Activated T-helper 2 cell treated with anti-CD3 and anti-CD28 coated beads, Interferon-gamma antibody, Interleukin-2, Interleukin-4, amounts not matched to agents 10 μg/mL and 5 μg/mL and 100 μg/mL, durations not matched to agents 14 hours and 24 hours and 36 hours (primary cell): ENCODE measurements at regions not wholly inside any gene's neighbourhood (a gene's known extent, or its start where the extent isn't known, plus 50 kb on each side); places are given as distances from the start of the nearest gene placed in this dataset.
"Not testable (repeated sequence)": the region's sequence is repeated elsewhere in the genome, so short reads cannot be mapped to it uniquely, and the experiment has no call there.

Source experiments
- DNase-seq: peaks from one replicate; pipeline ENCODE4 v3.0.0; 2021; ENCODE audit warnings: low spot score
- H3K27ac Mint-ChIP-seq: one replicate; pipeline ENCODE4 v1.8.0; 2021; ENCODE audit warnings: mixed read lengths
- H3K27me3 Mint-ChIP-seq: one replicate; pipeline ENCODE4 v1.8.0; 2021; ENCODE audit warnings: low read depth, mixed read lengths
- H3K36me3 Mint-ChIP-seq: one replicate; pipeline ENCODE4 v1.8.0; 2021; ENCODE audit warnings: low read depth, mixed read lengths
- H3K4me1 Mint-ChIP-seq: one replicate; pipeline ENCODE4 v1.8.0; 2021; ENCODE audit warnings: low read depth, mixed read lengths
- H3K4me3 Mint-ChIP-seq: one replicate; pipeline ENCODE4 v1.8.0; 2021; ENCODE audit warnings: low read depth, mild to moderate bottlenecking, moderate library complexity, mixed read lengths
- H3K9me3 Mint-ChIP-seq: one replicate; pipeline ENCODE4 v1.8.0; 2021; ENCODE audit warnings: mixed read lengths
- intact Hi-C: fragments of 100-400 bp; cut with micrococcal nuclease; formaldehyde crosslinking; loops from one replicate; pipeline ENCODE4 v1.15.1; 2023

GRCh38 chr13:50224534-50224933, 209.3 kb downstream of the KCNRG start:
- Mint-ChIP-seq H3K4me3 (no peak overlapping the region), H3K4me1 (peaks cover 49% of the 10 kb centered on the region), H3K27ac (no peak overlapping the region), H3K27me3 (peaks cover 56% of the 10 kb centered on the region), H3K36me3 (no peaks in the 10 kb centered on the region), H3K9me3 (peaks cover 8% of the 10 kb centered on the region)
- no peak for DNase-seq
- intact Hi-C loops: loop anchor here (1.0 kb wide), 1 partner anchor 21 kb away; no protein-coding TSS in a partner anchor

GRCh38 chr13:50225193-50226155, 210.2 kb downstream of the KCNRG start:
- Mint-ChIP-seq H3K27me3 (peaks cover 56% of the 10 kb centered on the region), H3K9me3 (peaks cover 3% of the 10 kb centered on the region), H3K36me3 (no peaks in the 10 kb centered on the region), H3K4me3 (no peak overlapping the region), H3K27ac (no peak overlapping the region), H3K4me1 (peaks cover 57% of the 10 kb centered on the region)
- intact Hi-C loops: loop anchor here (1.0 to 2.0 kb wide), 5 partner anchors 11 to 141 kb away; no protein-coding TSS in a partner anchor
- DNase-seq: no peak

- DNase-seq: no peak
- Mint-ChIP-seq H3K36me3 (no peaks in the 10 kb centered on the region), H3K4me3 (no peak overlapping the region), H3K4me1 (peaks cover 66% of the 10 kb centered on the region), H3K27ac (peak overlapping the region; percentile 53), H3K27me3 (peaks cover 54% of the 10 kb centered on the region), H3K9me3 (peaks cover 3% of the 10 kb centered on the region)
- intact Hi-C loops: loop anchor here (1.0 to 2.0 kb wide), 6 partner anchors 11 to 140 kb away; no protein-coding TSS in a partner anchor
Measured at GRCh38 chr13:50226515-50227155, 211.4 kb downstream of the KCNRG start.

- H3K4me3 Mint-ChIP-seq: no peak overlapping the region
- no peak for DNase-seq
- H3K27ac Mint-ChIP-seq: peak overlapping the region; percentile 53
- no peaks in the 10 kb centered on the region for H3K36me3 Mint-ChIP-seq
- peaks cover 67% of the 10 kb centered on the region for H3K4me1 Mint-ChIP-seq
- peaks cover 51% of the 10 kb centered on the region for H3K27me3 Mint-ChIP-seq
- intact Hi-C loops: loop anchor here (1.0 to 2.0 kb wide), 3 partner anchors 28 to 139 kb away; no protein-coding TSS in a partner anchor
- peaks cover 3% of the 10 kb centered on the region for H3K9me3 Mint-ChIP-seq
Measured at GRCh38 chr13:50227361-50227760, 212.1 kb downstream of the KCNRG start.

GRCh38 chr13:50228527-50228926, 213.3 kb downstream of the KCNRG start:
- Mint-ChIP-seq H3K27ac (no peak overlapping the region), H3K36me3 (no peaks in the 10 kb centered on the region), H3K4me3 (no peak overlapping the region), H3K9me3 (peaks cover 7% of the 10 kb centered on the region), H3K27me3 (peaks cover 50% of the 10 kb centered on the region), H3K4me1 (peaks cover 66% of the 10 kb centered on the region)
- DNase-seq: no peak
- intact Hi-C loops: no loop called here

- H3K27ac Mint-ChIP-seq: no peak overlapping the region
- H3K4me3 Mint-ChIP-seq: no peak overlapping the region
- peaks cover 45% of the 10 kb centered on the region for H3K27me3 Mint-ChIP-seq
- H3K9me3 Mint-ChIP-seq: peaks cover 7% of the 10 kb centered on the region
- H3K4me1 Mint-ChIP-seq: peaks cover 54% of the 10 kb centered on the region
- no peak for DNase-seq
- intact Hi-C loops: loop anchor here (10.0 kb wide), 2 partner anchors 455 to 1595 kb away; no protein-coding TSS in a partner anchor
- no peaks in the 10 kb centered on the region for H3K36me3 Mint-ChIP-seq
Measured at GRCh38 chr13:50229960-50230661, 214.9 kb downstream of the KCNRG start.

- Mint-ChIP-seq H3K4me1 (peaks cover 52% of the 10 kb centered on the region), H3K36me3 (no peaks in the 10 kb centered on the region), H3K4me3 (no peak overlapping the region), H3K9me3 (peaks cover 11% of the 10 kb centered on the region), H3K27me3 (peaks cover 45% of the 10 kb centered on the region), H3K27ac (no peak overlapping the region)
- intact Hi-C loops: loop anchor here (10.0 kb wide), 2 partner anchors 454 to 1594 kb away; no protein-coding TSS in a partner anchor
- no peak for DNase-seq
Measured at GRCh38 chr13:50230662-50230978, 215.4 kb downstream of the KCNRG start.

GRCh38 chr13:50233574-50233973, 218.3 kb downstream of the KCNRG start:
- not testable (repeated sequence) for H3K36me3 Mint-ChIP-seq, H3K4me3 Mint-ChIP-seq, H3K27ac Mint-ChIP-seq, DNase-seq
- H3K4me1 Mint-ChIP-seq: peaks cover 47% of the 10 kb centered on the region
- peaks cover 12% of the 10 kb centered on the region for H3K9me3 Mint-ChIP-seq
- peaks cover 36% of the 10 kb centered on the region for H3K27me3 Mint-ChIP-seq
- intact Hi-C loops: loop anchor here (10.0 kb wide), 2 partner anchors 451 to 1591 kb away; no protein-coding TSS in a partner anchor

- Mint-ChIP-seq H3K4me1 (peaks cover 45% of the 10 kb centered on the region), H3K27me3 (peaks cover 31% of the 10 kb centered on the region), H3K36me3 (no peaks in the 10 kb centered on the region), H3K4me3 (no peak overlapping the region), H3K9me3 (peaks cover 12% of the 10 kb centered on the region), H3K27ac (no peak overlapping the region)
- no peak for DNase-seq
- intact Hi-C loops: loop anchor here (2.0 to 10.0 kb wide), 8 partner anchors 19 to 1589 kb away; partner anchors contain the start of gene TRIM13
Measured at GRCh38 chr13:50235604-50236342, 220.5 kb downstream of the KCNRG start.

- Mint-ChIP-seq H3K4me1 (peaks cover 38% of the 10 kb centered on the region), H3K27ac (peak overlapping the region; percentile 56), H3K27me3 (peaks cover 32% of the 10 kb centered on the region), H3K36me3 (no peaks in the 10 kb centered on the region), H3K9me3 (peaks cover 12% of the 10 kb centered on the region), H3K4me3 (no peak overlapping the region)
- intact Hi-C loops: loop anchor here (1.0 to 10.0 kb wide), 11 partner anchors 8 to 1588 kb away; partner anchors contain the start of gene TRIM13
- DNase-seq: peak; percentile 43
Measured at GRCh38 chr13:50236898-50237318, 221.7 kb downstream of the KCNRG start.

GRCh38 chr13:50238922-50239321, 223.7 kb downstream of the KCNRG start:
- intact Hi-C loops: loop anchor here (5.0 to 10.0 kb wide), 6 partner anchors 47 to 1586 kb away; partner anchors contain the start of gene TRIM13

More at GRCh38 chr13:50238922-50239321, 223.7 kb downstream of the KCNRG start:
- no peak overlapping the region for H3K4me3 Mint-ChIP-seq
- H3K27me3 Mint-ChIP-seq: peaks cover 34% of the 10 kb centered on the region
- H3K27ac Mint-ChIP-seq: no peak overlapping the region
- no peak for DNase-seq
- peaks cover 9% of the 10 kb centered on the region for H3K9me3 Mint-ChIP-seq
- peaks cover 46% of the 10 kb centered on the region for H3K4me1 Mint-ChIP-seq
- no peaks in the 10 kb centered on the region for H3K36me3 Mint-ChIP-seq
